Fibroblast of pulmonary artery (primary cell): ENCODE measurements at regions not wholly inside any gene's neighbourhood (a gene's known extent, or its start where the extent isn't known, plus 50 kb on each side); places are given as distances from the start of the nearest gene placed in this dataset.

ENCODE experiments used
- DNase-seq: peaks from one replicate; pipeline ENCODE4 v3.0.0-alpha.2; 2010; ENCODE audit warnings: low read depth
- H3K4me3 ChIP-seq: replicated peaks from 2 replicates; pipeline ENCODE4 v1.5.1; 2011; ENCODE audit warnings: low read depth, mild to moderate bottlenecking, control low read depth, low read length, moderate library complexity
- TF ChIP-seq, protein P1 (sequence below): IDR thresholded peaks from 2 replicates; pipeline ENCODE4 v1.5.1; 2011; ENCODE audit warnings: mild to moderate bottlenecking, control low read depth, low read length, inconsistent platforms; ENCODE audit errors: missing control alignments

DNA sequence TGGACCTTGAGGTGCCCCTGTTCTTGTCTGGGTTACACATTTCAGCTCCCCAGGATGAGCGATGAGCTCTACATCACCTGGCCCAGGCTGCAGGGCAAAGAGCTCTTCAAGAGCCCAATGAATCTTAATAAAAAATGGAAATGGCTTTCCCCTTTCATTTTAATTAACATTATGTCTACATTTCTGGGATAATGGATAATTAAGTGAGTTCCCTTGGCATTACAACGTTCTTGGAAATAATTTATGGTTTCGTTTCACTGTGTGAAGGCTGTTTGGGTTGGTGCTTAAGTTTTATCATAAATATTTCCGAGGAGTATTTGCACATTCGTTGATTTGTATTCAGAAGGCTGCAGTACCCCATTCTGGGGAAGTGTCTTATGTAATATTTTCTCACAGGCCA, 678.3 kb upstream of the EEF2KMT start:
- H3K4me3 ChIP-seq: no peak overlapping the region
- DNase-seq: no peak
- TF ChIP-seq, protein P1, sequence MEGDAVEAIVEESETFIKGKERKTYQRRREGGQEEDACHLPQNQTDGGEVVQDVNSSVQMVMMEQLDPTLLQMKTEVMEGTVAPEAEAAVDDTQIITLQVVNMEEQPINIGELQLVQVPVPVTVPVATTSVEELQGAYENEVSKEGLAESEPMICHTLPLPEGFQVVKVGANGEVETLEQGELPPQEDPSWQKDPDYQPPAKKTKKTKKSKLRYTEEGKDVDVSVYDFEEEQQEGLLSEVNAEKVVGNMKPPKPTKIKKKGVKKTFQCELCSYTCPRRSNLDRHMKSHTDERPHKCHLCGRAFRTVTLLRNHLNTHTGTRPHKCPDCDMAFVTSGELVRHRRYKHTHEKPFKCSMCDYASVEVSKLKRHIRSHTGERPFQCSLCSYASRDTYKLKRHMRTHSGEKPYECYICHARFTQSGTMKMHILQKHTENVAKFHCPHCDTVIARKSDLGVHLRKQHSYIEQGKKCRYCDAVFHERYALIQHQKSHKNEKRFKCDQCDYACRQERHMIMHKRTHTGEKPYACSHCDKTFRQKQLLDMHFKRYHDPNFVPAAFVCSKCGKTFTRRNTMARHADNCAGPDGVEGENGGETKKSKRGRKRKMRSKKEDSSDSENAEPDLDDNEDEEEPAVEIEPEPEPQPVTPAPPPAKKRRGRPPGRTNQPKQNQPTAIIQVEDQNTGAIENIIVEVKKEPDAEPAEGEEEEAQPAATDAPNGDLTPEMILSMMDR: no peak

DNA sequence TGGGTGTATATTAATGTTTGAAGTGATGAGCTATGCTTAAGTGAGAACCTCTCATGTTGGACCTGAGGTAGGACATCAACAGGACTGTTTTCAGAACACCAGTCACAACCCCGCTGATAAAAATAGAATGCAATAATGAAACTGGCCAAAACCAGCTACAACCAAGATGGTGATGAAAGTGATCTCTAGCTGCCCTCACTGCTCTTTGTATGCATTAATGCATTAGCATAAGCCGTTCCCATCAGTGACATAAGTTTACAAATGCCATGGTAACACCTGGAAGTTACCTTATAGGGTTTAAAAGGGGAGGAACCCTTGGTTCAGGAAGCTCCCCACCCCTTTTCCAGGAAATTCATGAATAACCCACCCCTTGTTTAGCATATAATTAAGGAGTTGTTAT, 672.5 kb upstream of the EEF2KMT start:
- H3K4me3 ChIP-seq: no peak overlapping the region
- TF ChIP-seq, protein P1: no peak
- no peak for DNase-seq

DNA sequence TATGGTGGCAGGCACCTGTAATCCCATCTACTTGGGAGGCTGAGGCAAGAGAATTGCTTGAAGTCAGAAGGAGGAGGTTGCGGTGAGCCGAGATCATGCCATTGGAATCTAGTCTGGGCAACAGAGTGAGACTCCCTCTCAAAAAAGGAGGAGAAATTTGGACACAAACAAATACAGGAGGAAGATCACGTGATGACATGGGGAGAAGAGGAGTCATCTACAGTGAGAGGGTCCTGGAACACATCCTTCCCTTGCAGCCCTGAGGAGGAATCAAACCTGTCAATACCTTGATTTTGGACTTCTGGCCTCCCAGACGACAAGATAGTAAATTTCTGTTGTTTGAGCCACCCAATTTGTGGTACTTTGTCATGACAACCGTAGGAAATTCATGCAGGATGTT, 671.9 kb upstream of the EEF2KMT start:
- TF ChIP-seq, protein P1: no peak
- DNase-seq: no peak
- no peak overlapping the region for H3K4me3 ChIP-seq

DNA sequence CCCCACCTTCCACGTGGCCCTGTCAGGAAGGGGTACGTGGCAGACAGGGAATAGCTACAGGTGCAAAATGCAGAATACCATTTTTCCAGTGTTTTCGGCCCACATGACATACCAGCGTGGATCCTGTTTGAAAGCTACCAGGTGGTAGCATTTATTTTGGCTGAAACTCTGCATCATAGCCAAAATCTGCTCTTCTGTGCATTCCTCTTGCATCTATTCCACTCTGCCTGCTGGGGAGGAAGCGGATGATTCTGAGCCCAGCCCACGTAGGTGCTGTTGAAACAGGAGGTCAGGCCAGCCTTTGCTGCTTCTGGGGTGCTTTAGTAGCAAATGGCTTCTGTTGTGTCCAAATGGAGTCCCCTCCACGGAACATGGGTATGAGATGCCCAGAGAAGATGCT, 670.9 kb upstream of the EEF2KMT start:
- no peak overlapping the region for H3K4me3 ChIP-seq
- TF ChIP-seq, protein P1: no peak
- DNase-seq: no peak

DNA sequence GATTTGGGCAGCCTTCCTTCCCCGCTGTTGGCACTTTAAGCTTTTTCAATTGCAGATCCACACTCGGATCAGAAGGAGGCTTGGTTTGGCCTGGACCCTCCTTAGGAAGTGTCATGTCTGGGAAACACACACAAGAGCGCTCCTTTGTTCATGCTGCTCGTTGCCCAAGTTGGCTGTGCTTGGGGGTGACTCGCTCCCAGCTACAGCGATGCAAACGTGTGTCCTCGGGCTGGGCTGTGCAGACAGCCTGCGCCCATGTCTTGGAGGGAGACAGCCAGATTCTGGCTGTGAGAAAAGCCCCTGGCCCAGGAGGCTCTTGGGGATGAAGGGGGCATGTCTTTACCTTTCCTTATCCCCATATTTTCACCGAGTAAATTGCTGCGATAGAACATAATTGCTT, 665.6 kb upstream of the EEF2KMT start:
- no peak for DNase-seq
- TF ChIP-seq, protein P1: no peak
- H3K4me3 ChIP-seq: no peak overlapping the region

DNA sequence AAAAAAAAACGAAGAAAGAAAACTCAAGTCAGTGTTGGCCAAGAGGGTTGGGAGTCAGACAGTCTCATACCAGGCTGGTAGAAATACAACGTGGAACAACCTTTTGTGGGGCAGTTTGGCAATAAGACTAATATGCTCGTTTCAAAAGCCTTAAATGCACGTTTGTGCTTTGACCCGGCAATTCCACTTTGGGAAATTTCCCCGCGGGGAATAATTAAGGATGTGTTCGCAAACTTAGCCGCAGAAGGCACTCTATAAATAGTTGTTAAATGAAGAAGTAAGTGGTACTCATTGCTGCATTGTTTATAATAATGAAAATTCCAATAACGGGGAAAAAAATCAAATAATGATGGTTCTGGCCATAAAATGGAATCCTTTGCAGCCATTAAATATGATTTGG, 664.8 kb upstream of the EEF2KMT start:
- TF ChIP-seq, protein P1: no peak
- no peak for DNase-seq
- no peak overlapping the region for H3K4me3 ChIP-seq

DNA sequence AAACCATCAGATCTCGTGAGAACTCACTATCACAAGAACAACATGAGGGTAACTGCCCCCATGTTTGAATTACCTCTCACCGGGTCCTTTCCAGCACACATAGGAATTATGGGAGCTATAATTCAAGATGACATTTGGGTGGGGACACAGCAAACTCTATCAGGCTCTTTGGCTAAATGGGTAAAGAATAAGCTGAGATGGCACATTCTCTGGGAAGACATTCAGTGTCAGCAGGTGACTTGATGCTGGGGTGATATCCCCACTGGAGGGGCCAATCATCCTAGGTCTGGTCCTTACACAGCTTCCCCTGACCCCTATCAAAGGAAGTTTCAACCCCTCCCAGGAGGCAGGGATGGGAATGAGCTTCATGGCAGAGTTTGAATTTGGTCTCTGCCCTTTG, 664.0 kb upstream of the EEF2KMT start:
- TF ChIP-seq, protein P1: no peak
- no peak overlapping the region for H3K4me3 ChIP-seq
- no peak for DNase-seq
